ENCODE measurements at regions not wholly inside any gene's neighbourhood (a gene's known extent, or its start where the extent isn't known, plus 50 kb on each side); places are given as distances from the start of the nearest gene placed in this dataset.

GRCh38 chr10:129049501-129049900 is 417.5 kb upstream of the MGMT start:
- Mint-ChIP-seq H3K36me3 (no peaks in the 10 kb centered on the region), H3K27ac (no peak overlapping the region), H3K4me3 (no peak overlapping the region), H3K4me1 (ENCODE audit: unreplicated experiment) (peaks cover 9% of the 10 kb centered on the region), H3K9me3 (no peaks in the 10 kb centered on the region), H3K27me3 (peaks cover 12% of the 10 kb centered on the region)
- no peak for DNase-seq (ENCODE audit: extremely low spot score, unreplicated experiment)
- no peak for TF ChIP-seq CTCF (conservative IDR thresholded peaks at IDR 0.05)

GRCh38 chr10:129055225-129055624 is 411.8 kb upstream of the MGMT start:
- H3K36me3 Mint-ChIP-seq: no peaks in the 10 kb centered on the region
- H3K4me1 Mint-ChIP-seq (ENCODE audit: unreplicated experiment): peaks cover 4% of the 10 kb centered on the region
- no peak for DNase-seq (ENCODE audit: extremely low spot score, unreplicated experiment)
- no peak overlapping the region for H3K4me3 Mint-ChIP-seq
- H3K27ac Mint-ChIP-seq: no peak overlapping the region
- H3K9me3 Mint-ChIP-seq: no peaks in the 10 kb centered on the region
- H3K27me3 Mint-ChIP-seq: peaks cover 3% of the 10 kb centered on the region
- TF ChIP-seq CTCF (conservative IDR thresholded peaks at IDR 0.05): no peak

GRCh38 chr10:129055986-129056385 is 411.1 kb upstream of the MGMT start:
- peaks cover 3% of the 10 kb centered on the region for H3K27me3 Mint-ChIP-seq
- no peak for TF ChIP-seq CTCF (conservative IDR thresholded peaks at IDR 0.05)

GRCh38 chr10:129056734-129057689 is 410.0 kb upstream of the MGMT start:
- TF ChIP-seq CTCF (conservative IDR thresholded peaks at IDR 0.05): no peak
- Mint-ChIP-seq H3K4me3 (no peak overlapping the region), H3K36me3 (no peaks in the 10 kb centered on the region), H3K27me3 (no peaks in the 10 kb centered on the region), H3K27ac (no peak overlapping the region), H3K9me3 (no peaks in the 10 kb centered on the region), H3K4me1 (ENCODE audit: unreplicated experiment) (peaks cover 4% of the 10 kb centered on the region)
- no peak for DNase-seq (ENCODE audit: extremely low spot score, unreplicated experiment)

More at GRCh38 chr10:129055986-129056385, 411.1 kb upstream of the MGMT start:
- Mint-ChIP-seq H3K36me3 (no peaks in the 10 kb centered on the region), H3K4me3 (no peak overlapping the region), H3K27ac (no peak overlapping the region), H3K9me3 (no peaks in the 10 kb centered on the region), H3K4me1 (ENCODE audit: unreplicated experiment) (peaks cover 4% of the 10 kb centered on the region)
- no peak for DNase-seq (ENCODE audit: extremely low spot score, unreplicated experiment)

- Mint-ChIP-seq H3K27ac (no peak overlapping the region), H3K4me1 (ENCODE audit: unreplicated experiment) (peaks cover 10% of the 10 kb centered on the region), H3K4me3 (no peak overlapping the region), H3K36me3 (no peaks in the 10 kb centered on the region), H3K9me3 (no peaks in the 10 kb centered on the region), H3K27me3 (no peaks in the 10 kb centered on the region)
- DNase-seq (ENCODE audit: extremely low spot score, unreplicated experiment): no peak
- TF ChIP-seq CTCF (conservative IDR thresholded peaks at IDR 0.05): no peak
These were observed 409.0 kb upstream of the MGMT start for GRCh38 chr10:129057856-129058663.

All from type B pancreatic cell (in vitro differentiated cells).